OCI-M2 (cell line): ENCODE measurements at regions not wholly inside any gene's neighbourhood (a gene's known extent, or its start where the extent isn't known, plus 50 kb on each side); places are given as distances from the start of the nearest gene placed in this dataset.
"Not testable (repeated sequence)": the region's sequence is repeated elsewhere in the genome, so short reads cannot be mapped to it uniquely, and the experiment has no call there.

Experiments used
- DNase-seq: peaks from one replicate; lab custom pipeline; 2025; ENCODE audit not compliant: unreplicated experiment; lab: John Stamatoyannopoulos, UW

- no peak for DNase-seq
Observed at GRCh38 chr7:113320419-113320818, 202.1 kb upstream of the SMIM30 start.

DNA sequence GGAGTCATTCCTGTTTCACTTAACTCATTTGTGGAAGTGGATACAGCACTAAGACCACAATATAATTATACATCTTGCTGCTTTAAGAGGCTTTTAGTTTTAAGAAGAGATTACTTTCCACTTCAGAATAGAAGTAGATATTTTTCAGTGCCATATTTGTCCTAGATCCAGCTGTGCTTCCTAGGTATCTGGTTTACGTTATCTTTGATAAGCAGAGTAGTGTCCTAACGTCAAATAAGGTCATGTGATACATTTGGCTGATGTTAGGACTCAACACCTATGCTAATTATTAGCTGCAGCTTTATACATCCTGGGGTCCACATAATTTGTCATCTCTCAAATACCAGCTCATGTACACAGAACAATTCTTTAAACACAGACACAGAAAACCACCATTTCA, 196.2 kb upstream of the SMIM30 start:
- no peak for DNase-seq

- DNase-seq, result no peak
Observed at GRCh38 chr7:113308399-113308798, 190.0 kb upstream of the SMIM30 start.

- no peak for DNase-seq
Observed at GRCh38 chr7:113307147-113307546, 188.8 kb upstream of the SMIM30 start.

GRCh38 chr7:113306302-113306701, 187.9 kb upstream of the SMIM30 start:
- DNase-seq, result no peak

GRCh38 chr7:113304104-113304503, 185.8 kb upstream of the SMIM30 start:
- DNase-seq, result no peak

DNA sequence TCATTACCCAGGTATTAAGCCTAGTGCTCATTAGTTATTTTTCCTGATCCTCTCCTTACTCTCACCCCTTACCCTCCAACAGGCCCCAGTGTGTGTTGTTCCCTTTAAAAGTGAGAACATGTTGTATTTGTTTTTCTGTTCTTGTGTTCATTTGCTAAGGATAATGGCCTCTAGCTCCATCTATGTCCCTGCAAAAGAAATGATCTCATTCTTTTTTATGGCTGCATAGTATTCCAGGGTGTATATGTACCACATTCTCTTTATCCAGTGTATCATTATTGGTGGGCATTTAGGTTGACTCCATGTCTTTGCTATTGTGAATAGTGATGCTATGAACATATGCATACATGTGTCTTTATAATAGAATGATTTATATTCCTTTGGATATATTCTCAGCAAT, 185.0 kb upstream of the SMIM30 start:
- not testable (repeated sequence) for DNase-seq

DNA sequence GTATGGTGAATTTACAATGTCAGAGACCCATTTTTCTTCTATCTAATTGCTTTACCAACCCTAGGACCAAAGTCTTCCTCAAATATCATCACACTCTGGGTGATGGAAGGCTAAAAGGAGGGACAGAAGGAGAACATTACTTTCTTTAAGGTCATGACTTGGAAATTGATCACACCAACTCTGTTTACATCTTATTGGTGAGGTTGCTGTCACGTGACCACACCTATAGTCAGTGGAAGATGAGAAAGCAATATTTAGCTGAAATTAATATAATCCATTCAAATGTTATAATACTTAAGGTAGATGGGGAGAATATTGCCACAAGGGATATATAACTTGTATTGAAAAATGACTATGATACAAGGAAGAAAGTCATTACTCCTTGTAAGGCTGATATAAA, 183.6 kb upstream of the SMIM30 start:
- DNase-seq, result no peak

DNA sequence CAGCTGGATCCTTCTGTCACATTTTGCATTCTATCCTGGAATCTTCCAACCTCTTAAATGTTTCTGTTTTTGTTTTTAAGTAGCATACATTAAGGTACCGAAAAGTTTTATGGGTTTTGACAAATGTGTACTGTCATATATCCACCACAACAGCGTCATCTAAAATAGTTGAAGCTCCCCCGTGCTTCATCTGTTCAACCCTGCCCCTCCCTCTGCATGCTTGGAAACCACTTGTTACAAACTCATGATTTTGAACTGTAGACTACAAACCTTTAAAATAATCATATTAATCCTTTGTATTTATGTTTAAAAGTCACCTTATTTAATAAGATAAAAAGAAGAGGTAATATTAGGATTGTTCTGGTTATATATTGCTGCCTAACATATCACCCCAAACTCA, 182.8 kb upstream of the SMIM30 start:
- DNase-seq, result no peak

DNA sequence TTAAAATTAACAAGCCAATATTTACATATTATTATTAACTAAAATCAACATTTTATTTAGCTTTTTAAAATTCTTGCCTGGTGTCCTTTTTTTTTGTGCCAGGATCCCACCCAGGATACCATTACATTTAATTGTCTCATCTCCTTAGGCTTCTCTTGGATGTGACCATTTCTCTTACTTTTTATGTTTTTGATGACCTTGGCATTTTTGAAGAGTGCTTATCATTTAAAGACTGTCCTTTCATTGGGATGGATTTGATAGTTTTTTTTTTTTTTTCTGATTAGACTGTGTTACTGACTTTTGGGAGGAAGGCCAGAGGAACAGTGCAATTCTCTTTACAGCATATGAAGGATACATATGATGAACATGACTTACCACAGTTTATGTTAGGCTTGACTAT, 181.4 kb upstream of the SMIM30 start:
- no peak for DNase-seq

DNA sequence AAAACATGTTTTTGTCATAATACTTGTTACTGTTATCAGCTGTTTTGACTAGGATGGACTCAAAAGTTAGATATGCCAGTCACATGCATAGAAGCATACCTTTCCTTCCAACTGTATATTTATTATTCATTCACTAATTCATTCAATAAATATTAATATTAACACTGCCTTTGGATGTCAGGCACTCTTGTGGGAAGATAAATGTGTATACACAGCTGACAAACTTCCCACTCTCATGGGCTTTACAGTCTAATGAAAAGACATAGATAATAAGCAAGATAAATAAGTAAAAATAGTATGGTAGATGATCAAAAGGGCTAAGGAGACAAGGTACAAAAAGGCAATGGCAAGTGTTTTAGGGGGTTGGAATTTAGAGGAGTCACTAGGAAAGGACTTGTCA, 180.1 kb upstream of the SMIM30 start:
- DNase-seq, result no peak

GRCh38 chr7:113294750-113295149, 176.4 kb upstream of the SMIM30 start:
- no peak for DNase-seq

DNA sequence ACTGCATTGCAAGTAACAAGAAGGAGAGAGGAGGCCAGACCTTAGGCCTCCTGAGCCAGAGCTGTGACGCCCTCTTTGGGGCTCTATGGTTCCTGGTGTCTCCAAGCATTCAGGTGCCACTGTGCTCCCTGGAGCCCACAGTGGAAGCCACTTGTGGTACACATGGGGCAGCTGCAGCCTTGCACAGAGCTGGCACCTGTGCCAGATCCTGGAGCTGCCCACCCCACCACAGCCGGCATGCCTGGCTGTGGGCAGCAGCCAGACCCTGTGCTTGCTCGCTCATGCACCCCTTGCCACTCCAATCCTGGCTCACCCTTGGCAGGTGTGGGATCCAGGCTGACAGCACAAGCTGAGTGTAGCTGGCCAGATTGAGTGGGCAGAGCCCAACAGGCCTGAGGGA, 173.8 kb upstream of the SMIM30 start:
- no peak for DNase-seq

DNA sequence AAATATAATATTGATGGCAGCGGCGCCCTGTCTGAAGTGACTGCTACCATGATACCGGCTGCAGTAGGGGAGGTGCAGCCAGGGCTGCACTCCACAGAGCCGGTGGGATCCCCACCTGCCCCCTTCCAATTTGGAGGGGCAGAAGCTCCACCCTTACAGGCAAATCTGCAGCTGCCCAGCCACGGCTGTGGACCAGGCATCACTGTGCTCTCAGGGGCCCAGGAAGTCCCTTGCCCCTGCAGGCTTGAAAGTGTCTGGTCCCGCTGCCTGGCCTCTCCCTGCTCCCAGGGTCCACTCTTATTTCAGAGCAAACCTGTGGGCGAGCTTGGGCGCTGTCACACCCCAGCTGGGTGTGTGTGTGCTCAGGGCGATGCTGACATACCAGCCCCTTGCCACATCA, 172.7 kb upstream of the SMIM30 start:
- DNase-seq, result no peak

DNA sequence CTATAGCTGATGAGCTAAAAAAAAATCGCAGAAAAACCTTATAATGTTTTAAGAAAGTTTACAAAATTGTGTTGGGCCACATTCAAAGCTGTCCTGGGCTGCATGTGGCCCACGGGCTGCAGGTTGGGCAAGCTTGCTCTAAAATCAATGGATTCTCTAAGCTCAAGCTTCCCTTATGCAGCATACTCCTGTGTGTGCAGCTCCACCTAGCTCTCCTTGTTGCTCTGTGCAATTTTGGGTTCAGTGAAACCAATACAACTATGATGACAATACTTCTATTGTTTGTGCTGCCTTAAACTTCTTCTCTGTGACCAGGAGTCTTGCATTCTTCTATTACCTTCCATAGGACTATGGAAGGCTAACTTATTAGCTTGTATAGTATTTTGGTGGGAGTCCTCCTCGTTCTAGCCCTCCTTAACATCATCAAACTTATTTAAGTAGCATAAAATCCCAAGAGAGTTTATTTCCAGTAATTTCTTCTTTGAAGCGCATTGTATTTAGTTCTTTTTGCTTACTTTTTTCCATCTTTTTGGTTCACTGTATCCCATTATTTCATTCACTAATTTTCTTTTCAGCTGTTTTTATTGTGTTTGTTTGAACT, 170.9 kb upstream of the SMIM30 start:
- DNase-seq, result no peak

- DNase-seq, result no peak
Observed at GRCh38 chr7:113285411-113285810, 167.1 kb upstream of the SMIM30 start.

- no peak for DNase-seq
Observed at GRCh38 chr7:113283861-113284260, 165.5 kb upstream of the SMIM30 start.

DNA sequence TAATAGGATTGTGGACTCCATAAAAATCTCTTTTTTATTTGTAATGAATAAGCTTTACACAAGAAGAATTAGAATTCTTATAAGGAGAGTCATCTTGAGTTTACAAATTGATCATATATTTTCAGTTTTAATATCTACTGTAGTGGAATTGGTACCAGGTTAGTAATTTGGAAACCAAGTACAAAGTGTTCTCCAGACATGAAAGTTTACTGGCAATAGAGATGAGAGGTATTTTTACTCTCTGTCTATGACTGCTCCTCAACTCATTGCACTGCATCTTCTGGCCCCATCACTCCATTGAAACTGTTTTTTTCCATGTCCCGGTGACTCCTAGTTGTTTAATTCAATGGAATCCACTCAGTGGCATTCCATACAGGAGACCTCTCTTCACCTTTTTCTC, 164.5 kb upstream of the SMIM30 start:
- DNase-seq, result no peak

DNA sequence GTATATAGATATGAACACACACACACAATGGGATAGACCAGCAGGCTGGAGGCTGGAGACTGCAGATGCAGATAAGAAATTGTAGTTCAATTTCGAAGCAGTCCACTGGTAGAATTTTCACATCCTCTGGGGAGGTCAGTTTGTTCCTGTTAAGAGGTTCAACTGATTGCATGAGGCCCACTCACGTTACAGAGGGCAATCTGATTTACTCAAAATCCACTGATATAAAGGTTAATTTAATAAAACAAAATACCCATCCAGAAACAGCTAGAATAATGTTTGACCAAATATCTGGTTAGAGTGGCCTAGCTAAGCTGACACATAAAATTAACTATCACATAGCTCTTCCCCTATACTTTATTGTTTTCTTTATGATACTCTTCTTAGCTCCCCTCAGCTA, 162.9 kb upstream of the SMIM30 start:
- DNase-seq, result no peak

GRCh38 chr7:113279256-113279655, 160.9 kb upstream of the SMIM30 start:
- DNase-seq, result no peak

DNA sequence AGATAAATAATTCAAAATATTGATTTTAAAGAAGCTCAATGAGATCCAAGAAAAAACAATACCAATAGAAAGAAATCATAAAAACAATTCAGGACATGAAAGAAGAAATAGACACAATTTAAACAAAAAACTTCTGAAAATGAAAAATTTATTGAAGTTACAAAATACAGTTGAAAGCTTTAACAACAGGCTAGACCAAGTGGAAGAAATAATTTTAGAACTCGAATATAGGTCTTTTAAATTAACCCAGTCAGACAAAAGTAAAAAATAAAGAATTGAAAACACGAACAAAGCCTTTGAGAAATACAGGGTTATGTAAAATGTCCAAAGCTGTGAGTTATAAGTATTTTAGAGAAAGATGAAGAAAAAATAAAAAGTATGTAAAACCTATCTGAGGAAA, 152.4 kb upstream of the SMIM30 start:
- no peak for DNase-seq

DNA sequence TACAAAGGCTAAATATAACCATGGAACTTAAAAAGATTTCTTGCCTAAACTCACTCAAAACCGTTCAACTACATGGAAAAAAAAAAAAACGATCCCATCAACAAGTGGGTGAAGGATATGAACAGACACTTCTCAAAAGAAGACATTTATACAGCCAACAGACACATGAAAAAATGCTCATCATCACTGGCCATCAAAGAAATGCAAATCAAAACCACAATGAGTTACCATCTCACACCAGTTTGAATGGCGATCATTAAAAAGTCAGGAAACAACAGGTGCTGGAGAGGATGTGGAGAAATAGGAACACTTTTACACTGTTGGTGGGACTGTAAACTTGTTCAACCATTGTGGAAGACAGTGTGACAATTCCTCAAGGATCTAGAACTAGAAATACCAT, 151.2 kb upstream of the SMIM30 start:
- DNase-seq, result not testable (repeated sequence)

DNA sequence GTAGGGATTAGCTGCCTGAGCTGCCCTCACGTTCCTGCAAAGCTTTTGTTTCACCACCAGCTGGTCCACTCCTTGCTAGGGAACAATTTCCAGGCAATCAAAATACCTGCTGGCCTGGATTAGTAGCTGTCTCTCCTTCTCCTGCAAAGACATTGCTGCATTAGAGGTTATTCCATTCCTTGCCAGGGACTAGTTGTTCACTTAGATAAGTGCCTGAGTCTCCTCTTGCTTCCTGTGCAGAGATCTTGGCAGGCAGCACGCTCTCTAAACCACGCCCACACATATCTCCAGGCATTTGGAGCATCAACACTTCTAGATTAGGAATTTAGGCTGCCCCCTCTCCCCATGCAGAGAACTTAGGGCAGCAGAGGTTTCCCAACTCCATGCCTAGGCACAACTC, 150.4 kb upstream of the SMIM30 start:
- DNase-seq, result no peak

DNA sequence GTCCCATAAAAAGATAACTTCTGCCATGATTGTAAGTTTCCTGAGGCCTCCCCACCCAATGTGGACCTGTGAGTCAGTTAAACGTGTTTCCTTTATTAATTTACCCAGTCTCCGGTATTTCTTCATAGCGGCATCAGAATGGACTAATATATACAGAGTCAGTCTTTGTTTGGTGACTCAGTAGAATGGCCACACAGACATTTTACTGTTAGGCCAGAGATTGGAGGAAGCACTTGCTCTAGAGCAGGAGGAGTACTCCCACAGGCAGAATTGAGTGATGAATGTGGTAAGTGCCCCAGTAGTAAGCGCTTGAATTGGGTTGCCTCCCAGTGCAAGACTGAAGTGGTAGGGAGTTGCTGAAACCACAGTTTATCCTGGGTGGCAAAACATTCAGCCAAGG, 149.5 kb upstream of the SMIM30 start:
- no peak for DNase-seq
